ENCODE measurements at regions not wholly inside any gene's neighbourhood (a gene's known extent, or its start where the extent isn't known, plus 50 kb on each side); places are given as distances from the start of the nearest gene placed in this dataset.

DNA sequence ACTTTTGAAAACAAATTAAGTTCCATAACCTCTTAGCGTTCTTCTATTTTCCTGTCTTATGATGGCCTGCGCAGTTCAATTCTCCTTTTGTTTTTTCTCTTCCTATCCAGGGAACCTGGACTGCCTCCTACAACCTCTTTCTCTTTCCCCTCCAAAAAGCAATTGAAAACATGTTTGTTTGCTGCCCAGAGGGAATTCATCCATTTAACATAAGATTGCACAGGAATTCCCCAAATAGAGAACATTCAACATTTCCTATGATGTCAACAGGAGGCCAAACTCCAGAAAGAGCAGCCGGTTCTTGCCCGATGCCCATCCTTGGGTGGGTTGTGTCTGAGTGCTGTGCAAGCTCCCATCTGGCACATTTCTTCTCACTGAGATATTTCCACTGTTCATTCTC is 94.2 kb upstream of the NRP1 start:
- no peak for DNase-seq
- no peak overlapping the region for H3K27ac ChIP-seq (ENCODE audit: low read length)
- no peak overlapping the region for H3K4me3 ChIP-seq (ENCODE audit: low read length)
- H3K4me1 ChIP-seq (ENCODE audit: control insufficient read depth, insufficient read depth, low read length): no peaks in the 10 kb centered on the region
- intact Hi-C loops (cut with DNase I): no loop called here
- no peaks in the 10 kb centered on the region for H3K9me3 ChIP-seq (ENCODE audit: control insufficient read depth, low read length)
- 54% methylated on average over 4 of the region's 4 CpGs for WGBS
- no peak for ATAC-seq
- H3K27me3 ChIP-seq (ENCODE audit: control insufficient read depth, insufficient read depth): no peaks in the 10 kb centered on the region

DNA sequence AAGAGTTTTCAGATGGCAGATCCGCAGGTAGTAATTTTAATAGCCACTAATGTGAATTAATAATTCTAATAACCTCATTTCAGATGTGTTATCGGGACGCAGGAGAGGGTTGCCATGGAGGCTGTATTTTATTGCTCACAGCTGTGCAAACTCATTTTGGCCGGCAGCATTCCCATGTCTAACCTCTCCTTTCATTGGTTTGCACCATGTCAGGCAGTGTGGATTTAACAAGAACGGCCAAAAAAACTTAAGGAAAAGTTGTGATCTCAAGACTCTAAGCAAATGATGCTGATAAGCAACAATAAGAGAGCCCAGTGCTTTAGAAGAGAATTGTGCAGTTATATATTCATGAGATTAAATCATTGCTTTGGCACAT is 88.7 kb upstream of the NRP1 start:
- H3K27ac ChIP-seq (ENCODE audit: low read length): no peak overlapping the region
- DNase-seq (peak in 2 of 3 donors; percentile 48 to 75), ATAC-seq (peak; percentile 71 to 76)
- WGBS: 72% methylated on average over 5 of the region's 5 CpGs
- H3K9me3 ChIP-seq (ENCODE audit: control insufficient read depth, low read length): no peaks in the 10 kb centered on the region
- peaks cover 4% of the 10 kb centered on the region for H3K4me1 ChIP-seq (ENCODE audit: control insufficient read depth, insufficient read depth, low read length)
- no peaks in the 10 kb centered on the region for H3K27me3 ChIP-seq (ENCODE audit: control insufficient read depth, insufficient read depth)
- intact Hi-C loops (cut with DNase I): no loop called here
- no peak overlapping the region for H3K4me3 ChIP-seq (ENCODE audit: low read length)

DNA sequence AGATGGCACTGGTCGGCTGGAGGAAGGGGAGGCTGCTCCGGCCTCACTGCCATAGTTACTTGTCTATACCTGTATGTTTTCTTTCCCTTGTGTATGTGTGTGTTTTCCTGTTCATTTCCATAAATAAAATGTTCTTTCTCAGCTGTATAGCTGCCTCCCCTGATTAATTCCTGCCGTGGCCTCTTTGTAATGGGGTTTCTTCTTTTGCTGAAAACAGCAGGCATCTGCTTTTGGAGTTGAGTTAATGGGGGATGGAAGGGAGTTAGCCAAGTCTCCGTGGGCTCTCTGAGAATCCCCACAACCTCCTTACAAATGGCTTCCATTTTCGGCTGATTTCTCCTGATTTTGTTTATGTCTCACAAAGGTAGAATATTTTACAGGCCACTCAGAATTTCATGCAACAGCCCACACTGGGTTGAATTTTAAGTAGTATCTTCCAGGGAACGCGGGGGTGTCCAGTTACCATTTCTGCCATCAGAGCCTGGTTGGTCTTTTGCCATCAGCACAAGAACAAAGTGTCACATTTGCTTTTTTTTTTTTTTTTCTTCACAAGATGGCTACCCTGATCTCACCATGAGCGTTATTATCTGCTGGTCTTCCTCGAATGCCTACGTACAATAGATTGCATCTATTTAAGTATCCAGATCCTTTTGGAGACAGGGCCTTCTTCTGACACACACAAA is 88.1 kb upstream of the NRP1 start:
- Histone ChIP-seq H3K4me1 (ENCODE audit: control insufficient read depth, insufficient read depth, low read length) (peaks cover 4% of the 10 kb centered on the region), H3K27me3 (ENCODE audit: control insufficient read depth, insufficient read depth) (no peaks in the 10 kb centered on the region), H3K4me3 (ENCODE audit: low read length) (no peak overlapping the region), H3K9me3 (ENCODE audit: control insufficient read depth, low read length) (no peaks in the 10 kb centered on the region), H3K27ac (ENCODE audit: low read length) (no peak overlapping the region)
- no peak for ATAC-seq
- DNase-seq: no peak
- intact Hi-C loops (cut with DNase I): no loop called here
- 79% methylated on average over 10 of the region's 10 CpGs for WGBS

DNA sequence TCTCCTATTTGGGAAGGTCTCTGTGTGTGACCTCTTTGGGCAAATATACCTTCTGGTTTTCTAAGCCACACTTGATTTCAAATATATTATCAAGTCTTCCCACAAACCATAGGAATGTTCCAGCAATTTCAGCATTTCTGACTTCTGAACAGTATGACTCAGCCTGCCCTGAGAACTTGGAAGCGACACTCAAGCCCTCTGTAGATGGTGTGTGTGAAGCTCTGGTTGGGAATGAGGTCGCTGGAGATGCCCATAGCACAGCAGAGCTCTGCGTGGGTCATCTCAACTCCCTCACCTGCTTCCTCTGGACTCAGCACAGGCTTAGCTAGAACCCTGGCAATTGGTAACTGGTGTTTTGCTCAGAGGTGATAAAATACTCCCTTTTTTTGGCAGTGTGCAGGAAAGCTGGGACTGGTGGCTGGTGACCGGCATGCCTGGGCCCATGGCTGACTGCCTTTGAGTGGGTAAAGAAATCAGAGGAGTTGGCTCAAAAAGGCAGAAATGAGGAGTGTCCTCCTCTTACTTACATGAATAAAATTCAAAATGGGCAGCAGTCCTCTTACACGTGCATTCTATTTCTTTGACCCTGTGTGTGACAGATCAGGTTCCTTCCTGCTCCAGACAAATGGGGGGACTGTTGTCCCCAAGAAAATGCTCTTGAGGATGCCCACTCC is 87.5 kb upstream of the NRP1 start:
- peak; percentile 83 to 91 for ATAC-seq
- DNase-seq: peak; percentile 37 to 69 (median 53)
- no peaks in the 10 kb centered on the region for H3K27me3 ChIP-seq (ENCODE audit: control insufficient read depth, insufficient read depth)
- intact Hi-C loops (cut with DNase I): no loop called here
- no peak overlapping the region for H3K27ac ChIP-seq (ENCODE audit: low read length)
- peaks cover 4% of the 10 kb centered on the region for H3K4me1 ChIP-seq (ENCODE audit: control insufficient read depth, insufficient read depth, low read length)
- no peaks in the 10 kb centered on the region for H3K9me3 ChIP-seq (ENCODE audit: control insufficient read depth, low read length)
- 70% methylated on average over 5 of the region's 5 CpGs for WGBS
- H3K4me3 ChIP-seq (ENCODE audit: low read length): no peak overlapping the region

DNA sequence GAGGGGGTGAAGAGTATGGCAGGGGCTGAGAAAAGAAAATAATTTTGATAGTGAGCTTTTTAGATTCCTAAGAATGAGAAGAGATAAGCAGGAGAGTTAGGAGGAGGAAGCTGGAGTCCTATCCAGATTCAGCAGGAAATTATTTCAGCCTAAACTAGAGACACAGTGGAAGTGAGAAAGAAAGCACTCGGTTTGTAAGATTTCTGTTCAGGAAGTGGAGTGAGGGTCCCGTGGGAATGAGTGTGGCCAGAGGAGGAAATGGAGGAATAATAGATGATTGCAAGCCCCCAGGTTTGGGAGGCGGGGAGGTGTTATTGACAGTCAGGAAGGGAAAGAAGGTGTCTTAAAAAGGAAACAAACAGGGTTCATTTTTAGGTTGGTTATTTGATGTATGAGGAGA is 84.8 kb upstream of the NRP1 start:
- WGBS: 34% methylated on average over 3 of the region's 3 CpGs
- no peak overlapping the region for H3K4me3 ChIP-seq (ENCODE audit: low read length)
- peaks cover 4% of the 10 kb centered on the region for H3K4me1 ChIP-seq (ENCODE audit: control insufficient read depth, insufficient read depth, low read length)
- no peak overlapping the region for H3K27ac ChIP-seq (ENCODE audit: low read length)
- H3K27me3 ChIP-seq (ENCODE audit: control insufficient read depth, insufficient read depth): no peaks in the 10 kb centered on the region
- DNase-seq: no peak
- no peaks in the 10 kb centered on the region for H3K9me3 ChIP-seq (ENCODE audit: control insufficient read depth, low read length)
- intact Hi-C loops (cut with DNase I): no loop called here
- ATAC-seq: no peak

DNA sequence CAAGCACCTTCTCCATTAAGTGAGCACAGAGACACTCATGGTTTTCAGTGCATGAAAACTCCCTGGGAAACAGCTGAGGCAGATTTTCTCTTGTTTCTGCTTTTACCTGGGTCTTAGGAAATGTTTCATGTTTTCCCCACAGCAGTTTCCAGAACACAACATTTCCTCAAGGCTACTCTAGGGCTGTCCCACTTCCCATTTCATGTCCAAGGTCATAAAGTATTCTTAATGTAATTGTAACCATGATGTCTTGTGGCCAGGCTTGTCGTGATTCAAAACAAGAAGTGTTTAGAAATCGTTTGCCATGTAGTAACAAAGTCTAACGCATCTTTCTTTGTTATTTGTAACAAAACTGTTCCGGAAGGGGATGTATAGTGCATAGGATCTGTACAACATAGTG is 83.8 kb upstream of the NRP1 start:
- intact Hi-C loops (cut with DNase I): no loop called here
- Histone ChIP-seq H3K27me3 (ENCODE audit: control insufficient read depth, insufficient read depth) (no peaks in the 10 kb centered on the region), H3K9me3 (ENCODE audit: control insufficient read depth, low read length) (no peaks in the 10 kb centered on the region), H3K4me1 (ENCODE audit: control insufficient read depth, insufficient read depth, low read length) (peaks cover 6% of the 10 kb centered on the region), H3K27ac (ENCODE audit: low read length) (no peak overlapping the region), H3K4me3 (ENCODE audit: low read length) (no peak overlapping the region)
- no peak for ATAC-seq
- 75% methylated on average over 4 of the region's 4 CpGs for WGBS
- no peak for DNase-seq

DNA sequence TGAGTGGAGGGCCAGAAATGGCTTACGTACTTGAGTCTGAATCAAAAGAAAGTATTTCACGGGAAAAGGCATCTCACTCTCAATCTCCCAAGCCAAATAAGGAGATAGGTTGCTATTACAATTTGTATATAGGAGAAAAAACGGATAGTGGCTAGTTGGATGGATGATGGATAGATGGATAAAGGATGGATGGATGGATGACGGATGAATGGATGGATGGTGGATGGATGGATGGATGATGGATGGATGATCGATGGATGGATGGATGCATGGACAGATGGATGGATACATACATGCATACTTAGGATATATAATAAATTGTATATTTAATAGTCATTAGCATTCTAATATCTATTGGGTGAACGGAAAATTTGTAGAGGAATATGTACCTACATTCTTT is 82.2 kb upstream of the NRP1 start:
- DNase-seq (no peak), ATAC-seq (no peak)
- intact Hi-C loops (cut with DNase I): no loop called here
- Histone ChIP-seq H3K27ac (ENCODE audit: low read length) (no peak overlapping the region), H3K9me3 (ENCODE audit: control insufficient read depth, low read length) (no peaks in the 10 kb centered on the region), H3K27me3 (ENCODE audit: control insufficient read depth, insufficient read depth) (no peaks in the 10 kb centered on the region), H3K4me1 (ENCODE audit: control insufficient read depth, insufficient read depth, low read length) (peaks cover 7% of the 10 kb centered on the region), H3K4me3 (ENCODE audit: low read length) (no peak overlapping the region)
- 98% methylated on average over 6 of the region's 6 CpGs for WGBS

DNA sequence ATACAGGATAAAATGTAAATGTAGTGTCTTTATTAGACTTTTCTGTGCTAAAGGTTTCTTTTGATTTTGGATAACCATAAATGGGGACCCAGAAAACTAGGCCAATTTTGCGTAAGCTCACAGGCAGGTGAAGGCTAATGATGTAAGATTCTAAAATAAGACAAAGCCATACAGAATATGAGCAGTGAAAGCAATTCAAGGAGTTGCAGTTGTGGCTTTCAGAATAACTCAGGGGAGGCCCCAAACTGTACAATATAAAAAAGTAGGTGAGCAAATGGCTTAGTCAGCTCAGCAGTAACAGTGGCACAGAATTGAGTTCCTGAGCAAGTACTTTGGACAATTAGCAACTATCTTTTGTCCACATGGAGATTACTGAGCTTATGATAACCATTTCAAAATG is 81.7 kb upstream of the NRP1 start:
- Histone ChIP-seq H3K4me1 (ENCODE audit: control insufficient read depth, insufficient read depth, low read length) (peaks cover 7% of the 10 kb centered on the region), H3K4me3 (ENCODE audit: low read length) (no peak overlapping the region), H3K27me3 (ENCODE audit: control insufficient read depth, insufficient read depth) (no peaks in the 10 kb centered on the region), H3K9me3 (ENCODE audit: control insufficient read depth, low read length) (no peaks in the 10 kb centered on the region), H3K27ac (ENCODE audit: low read length) (no peak overlapping the region)
- ATAC-seq: no peak
- DNase-seq: no peak
- WGBS: 96% methylated on average over 1 of the region's 1 CpG
- intact Hi-C loops (cut with DNase I): no loop called here

DNA sequence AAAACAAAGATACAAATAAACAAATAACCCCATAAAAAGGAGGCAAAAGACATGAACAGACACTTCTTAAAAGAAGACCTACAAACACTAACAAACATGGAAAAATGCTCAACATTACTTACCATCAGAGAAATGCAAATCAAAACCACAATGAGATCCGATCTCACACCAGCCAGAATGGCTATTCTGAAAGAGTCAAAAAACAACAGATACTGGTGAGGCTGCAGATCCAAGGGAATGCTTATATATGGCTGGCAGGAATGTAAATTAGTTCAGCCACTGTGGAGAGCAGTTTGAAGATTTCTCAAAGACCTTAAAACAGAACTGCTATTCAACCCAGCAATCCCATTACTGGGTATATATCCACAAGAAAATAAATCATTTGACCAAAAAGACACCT is 80.4 kb upstream of the NRP1 start:
- ATAC-seq (no peak), DNase-seq (no peak)
- no peak overlapping the region for H3K4me3 ChIP-seq (ENCODE audit: low read length)
- no peak overlapping the region for H3K27ac ChIP-seq (ENCODE audit: low read length)
- no peaks in the 10 kb centered on the region for H3K9me3 ChIP-seq (ENCODE audit: control insufficient read depth, low read length)
- WGBS: 91% methylated on average over 1 of the region's 1 CpG
- intact Hi-C loops (cut with DNase I): no loop called here
- H3K4me1 ChIP-seq (ENCODE audit: control insufficient read depth, insufficient read depth, low read length): peaks cover 7% of the 10 kb centered on the region
- H3K27me3 ChIP-seq (ENCODE audit: control insufficient read depth, insufficient read depth): no peaks in the 10 kb centered on the region

DNA sequence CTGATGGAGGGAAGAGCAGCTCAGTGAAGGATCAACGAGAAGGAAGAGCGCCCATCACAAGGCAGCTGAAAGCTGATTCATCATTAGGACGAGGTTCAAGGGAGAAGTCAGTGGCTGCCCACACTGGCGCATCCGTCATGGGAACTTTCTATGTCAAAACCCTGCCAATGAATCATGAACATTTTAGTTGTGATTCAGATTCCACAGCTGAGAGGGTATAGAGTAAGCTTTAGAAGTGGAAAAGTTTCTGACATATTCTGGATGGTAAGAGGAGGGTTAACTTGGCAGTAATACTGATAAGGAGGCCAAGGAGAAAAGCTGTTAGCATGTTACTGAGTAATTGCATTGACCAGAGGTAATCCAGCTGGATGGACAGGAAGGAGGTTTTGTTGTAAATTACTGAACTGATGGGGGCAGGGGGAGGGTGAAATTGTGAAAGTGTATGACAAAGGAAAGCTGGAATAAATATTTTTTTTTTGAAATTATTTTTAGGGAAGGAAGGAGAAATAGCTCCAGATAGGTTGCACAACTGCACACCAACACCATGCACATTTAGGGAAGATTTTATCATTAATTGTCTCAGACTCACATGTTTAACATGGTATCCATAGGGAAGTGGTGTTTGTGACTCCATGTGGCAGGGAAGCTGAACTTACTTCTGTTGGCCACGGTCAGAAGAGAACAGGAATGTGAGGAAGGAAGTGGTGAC is 78.3 kb upstream of the NRP1 start:
- ATAC-seq (peak; percentile 55 to 80), DNase-seq (peak; percentile 46 to 61 (median 56))
- H3K27me3 ChIP-seq (ENCODE audit: control insufficient read depth, insufficient read depth): no peaks in the 10 kb centered on the region
- no peak overlapping the region for H3K4me3 ChIP-seq (ENCODE audit: low read length)
- 47% methylated on average over 6 of the region's 6 CpGs for WGBS
- H3K4me1 ChIP-seq (ENCODE audit: control insufficient read depth, insufficient read depth, low read length): peaks cover 4% of the 10 kb centered on the region
- no peaks in the 10 kb centered on the region for H3K9me3 ChIP-seq (ENCODE audit: control insufficient read depth, low read length)
- intact Hi-C loops (cut with DNase I): no loop called here
- no peak overlapping the region for H3K27ac ChIP-seq (ENCODE audit: low read length)

DNA sequence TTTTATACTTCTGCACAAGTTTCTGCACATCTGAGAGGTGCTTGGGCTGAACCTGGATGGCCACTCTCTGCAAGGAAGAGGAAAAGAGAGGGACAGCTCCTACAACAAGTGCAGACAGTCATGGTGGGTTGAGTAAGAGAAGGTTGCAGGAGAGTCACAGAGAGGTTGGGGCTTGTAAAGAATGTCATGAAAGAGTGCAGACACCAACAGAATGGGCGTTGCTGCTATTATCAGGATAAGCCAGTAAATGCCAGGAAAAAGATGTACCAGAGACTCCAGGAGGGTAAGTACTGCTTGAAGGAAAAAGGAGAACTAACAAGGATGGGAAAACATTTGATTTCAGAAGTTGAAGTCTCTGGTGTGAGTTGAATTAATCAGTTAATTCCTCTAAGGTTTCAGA is 77.8 kb upstream of the NRP1 start:
- Histone ChIP-seq H3K4me1 (ENCODE audit: control insufficient read depth, insufficient read depth, low read length) (peaks cover 4% of the 10 kb centered on the region), H3K4me3 (ENCODE audit: low read length) (no peak overlapping the region), H3K9me3 (ENCODE audit: control insufficient read depth, low read length) (no peaks in the 10 kb centered on the region), H3K27ac (ENCODE audit: low read length) (no peak overlapping the region), H3K27me3 (ENCODE audit: control insufficient read depth, insufficient read depth) (no peaks in the 10 kb centered on the region)
- ATAC-seq: peak in 1 of 2 donors; percentile 34
- no peak for DNase-seq
- intact Hi-C loops (cut with DNase I): no loop called here
- WGBS: 71% methylated on average over 1 of the region's 1 CpG

All from right cardiac atrium (tissue), 5 donors.